ENCODE measurements at regions not wholly inside any gene's neighbourhood (a gene's known extent, or its start where the extent isn't known, plus 50 kb on each side); places are given as distances from the start of the nearest gene placed in this dataset.

DNA sequence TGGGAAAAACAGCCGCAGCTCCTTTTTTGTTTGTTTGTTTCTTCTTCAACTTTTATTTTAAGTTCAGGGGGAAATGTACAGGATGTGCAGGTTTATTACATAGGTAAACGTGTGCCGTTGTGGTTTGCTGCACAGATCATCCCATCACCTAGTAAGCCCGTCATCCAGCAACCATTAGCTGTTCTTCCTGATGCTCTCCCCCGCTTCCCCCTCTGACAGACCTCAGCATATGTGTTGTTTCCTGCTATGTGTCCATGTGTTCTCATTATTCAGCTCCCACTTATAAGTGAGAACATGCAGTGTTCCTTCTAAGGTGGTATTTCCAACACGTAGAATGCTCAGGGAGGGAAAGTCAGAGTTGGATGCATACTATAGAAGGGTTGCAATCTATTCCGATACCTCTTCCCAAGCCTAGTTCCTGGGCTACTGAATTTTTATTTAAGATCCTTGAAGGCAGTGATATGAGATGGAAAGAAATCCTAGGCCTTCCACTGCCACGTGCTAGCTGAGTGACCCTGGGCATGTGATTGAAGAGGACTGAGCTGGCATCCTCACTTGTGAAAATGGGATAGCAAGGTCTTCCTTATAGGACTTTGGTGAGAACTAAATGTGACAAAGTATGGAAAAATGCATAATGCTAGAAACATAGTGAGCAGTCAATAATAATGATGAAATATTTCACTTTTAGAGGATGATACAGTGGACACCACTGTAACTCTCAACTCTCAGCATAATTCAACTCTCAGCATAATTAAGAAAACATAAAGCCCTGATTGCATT lies 278.5 kb downstream of the REEP3 start:
- Histone ChIP-seq H3K4me1 (ENCODE audit: control insufficient read depth, insufficient read depth, low read length) (no peaks in the 10 kb centered on the region), H3K27ac (ENCODE audit: extremely low read depth, low read depth, low read length) (no peak overlapping the region), H3K4me3 (ENCODE audit: low read depth, low read length) (no peak overlapping the region), H3K36me3 (ENCODE audit: control insufficient read depth in 2 of 2, insufficient read depth in 1 of 2, low read length in 2 of 2) (no peaks in the 10 kb centered on the region), H3K9me3 (ENCODE audit: control insufficient read depth, insufficient read depth, low read depth, low read length) (no peaks in the 10 kb centered on the region)
- ChIA-PET CTCF (interaction anchor here (0.6 to 2.3 kb wide), 3 partner anchors 20 to 67 kb away, joined by 3 to 9 read pairs (median 8); no protein-coding TSS in a partner anchor), POLR2A (no interaction called here)
- no peak for TF ChIP-seq ZNF324 (tag by site-specific recombination; IDR thresholded peaks at IDR 0.05)
- TF ChIP-seq, protein P1, sequence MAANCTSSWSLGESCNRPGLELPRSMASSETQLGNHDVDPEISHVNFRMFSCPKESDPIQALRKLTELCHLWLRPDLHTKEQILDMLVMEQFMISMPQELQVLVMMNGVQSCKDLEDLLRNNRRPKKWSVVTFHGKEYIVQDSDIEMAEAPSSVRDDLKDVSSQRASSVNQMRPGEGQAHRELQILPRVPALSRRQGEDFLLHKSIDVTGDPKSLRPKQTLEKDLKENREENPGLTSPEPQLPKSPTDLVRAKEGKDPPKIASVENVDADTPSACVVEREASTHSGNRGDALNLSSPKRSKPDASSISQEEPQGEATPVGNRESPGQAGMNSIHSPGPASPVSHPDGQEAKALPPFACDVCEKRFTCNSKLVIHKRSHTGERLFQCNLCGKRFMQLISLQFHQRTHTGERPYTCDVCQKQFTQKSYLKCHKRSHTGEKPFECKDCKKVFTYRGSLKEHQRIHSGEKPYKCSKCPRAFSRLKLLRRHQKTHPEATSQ (tag by site-specific recombination; IDR thresholded peaks at IDR 0.05): no peak
- TF ChIP-seq ZNF560 (tag by site-specific recombination; IDR thresholded peaks at IDR 0.05; ENCODE audit: borderline replicate concordance): no peak
- TF ChIP-seq EGR2 (tag by site-specific recombination; IDR thresholded peaks at IDR 0.05; ENCODE audit: low read depth): no peak
- TF ChIP-seq SALL2 (tag by site-specific recombination; IDR thresholded peaks at IDR 0.05; ENCODE audit: borderline replicate concordance): no peak
- no peak for TF ChIP-seq ZNF426 (tag by site-specific recombination; IDR thresholded peaks at IDR 0.05)
- TF ChIP-seq KLF10 (tag by site-specific recombination; IDR thresholded peaks at IDR 0.05): no peak
- no peak for TF ChIP-seq ZNF529 (tag by site-specific recombination; IDR thresholded peaks at IDR 0.05; ENCODE audit: insufficient replicate concordance)
- TF ChIP-seq, protein P2, sequence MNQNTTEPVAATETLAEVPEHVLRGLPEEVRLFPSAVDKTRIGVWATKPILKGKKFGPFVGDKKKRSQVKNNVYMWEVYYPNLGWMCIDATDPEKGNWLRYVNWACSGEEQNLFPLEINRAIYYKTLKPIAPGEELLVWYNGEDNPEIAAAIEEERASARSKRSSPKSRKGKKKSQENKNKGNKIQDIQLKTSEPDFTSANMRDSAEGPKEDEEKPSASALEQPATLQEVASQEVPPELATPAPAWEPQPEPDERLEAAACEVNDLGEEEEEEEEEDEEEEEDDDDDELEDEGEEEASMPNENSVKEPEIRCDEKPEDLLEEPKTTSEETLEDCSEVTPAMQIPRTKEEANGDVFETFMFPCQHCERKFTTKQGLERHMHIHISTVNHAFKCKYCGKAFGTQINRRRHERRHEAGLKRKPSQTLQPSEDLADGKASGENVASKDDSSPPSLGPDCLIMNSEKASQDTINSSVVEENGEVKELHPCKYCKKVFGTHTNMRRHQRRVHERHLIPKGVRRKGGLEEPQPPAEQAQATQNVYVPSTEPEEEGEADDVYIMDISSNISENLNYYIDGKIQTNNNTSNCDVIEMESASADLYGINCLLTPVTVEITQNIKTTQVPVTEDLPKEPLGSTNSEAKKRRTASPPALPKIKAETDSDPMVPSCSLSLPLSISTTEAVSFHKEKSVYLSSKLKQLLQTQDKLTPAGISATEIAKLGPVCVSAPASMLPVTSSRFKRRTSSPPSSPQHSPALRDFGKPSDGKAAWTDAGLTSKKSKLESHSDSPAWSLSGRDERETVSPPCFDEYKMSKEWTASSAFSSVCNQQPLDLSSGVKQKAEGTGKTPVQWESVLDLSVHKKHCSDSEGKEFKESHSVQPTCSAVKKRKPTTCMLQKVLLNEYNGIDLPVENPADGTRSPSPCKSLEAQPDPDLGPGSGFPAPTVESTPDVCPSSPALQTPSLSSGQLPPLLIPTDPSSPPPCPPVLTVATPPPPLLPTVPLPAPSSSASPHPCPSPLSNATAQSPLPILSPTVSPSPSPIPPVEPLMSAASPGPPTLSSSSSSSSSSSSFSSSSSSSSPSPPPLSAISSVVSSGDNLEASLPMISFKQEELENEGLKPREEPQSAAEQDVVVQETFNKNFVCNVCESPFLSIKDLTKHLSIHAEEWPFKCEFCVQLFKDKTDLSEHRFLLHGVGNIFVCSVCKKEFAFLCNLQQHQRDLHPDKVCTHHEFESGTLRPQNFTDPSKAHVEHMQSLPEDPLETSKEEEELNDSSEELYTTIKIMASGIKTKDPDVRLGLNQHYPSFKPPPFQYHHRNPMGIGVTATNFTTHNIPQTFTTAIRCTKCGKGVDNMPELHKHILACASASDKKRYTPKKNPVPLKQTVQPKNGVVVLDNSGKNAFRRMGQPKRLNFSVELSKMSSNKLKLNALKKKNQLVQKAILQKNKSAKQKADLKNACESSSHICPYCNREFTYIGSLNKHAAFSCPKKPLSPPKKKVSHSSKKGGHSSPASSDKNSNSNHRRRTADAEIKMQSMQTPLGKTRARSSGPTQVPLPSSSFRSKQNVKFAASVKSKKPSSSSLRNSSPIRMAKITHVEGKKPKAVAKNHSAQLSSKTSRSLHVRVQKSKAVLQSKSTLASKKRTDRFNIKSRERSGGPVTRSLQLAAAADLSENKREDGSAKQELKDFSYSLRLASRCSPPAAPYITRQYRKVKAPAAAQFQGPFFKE (tag by site-specific recombination; IDR thresholded peaks at IDR 0.05; ENCODE audit: borderline replicate concordance): no peak
- no peak for TF ChIP-seq ZNF354C (tag by site-specific recombination; IDR thresholded peaks at IDR 0.05; ENCODE audit: borderline replicate concordance, low read depth)
- no peak for TF ChIP-seq SP3 (tag by site-specific recombination; IDR thresholded peaks at IDR 0.05)
- TF ChIP-seq PRDM4 (tag by site-specific recombination; IDR thresholded peaks at IDR 0.05): no peak
- TF ChIP-seq ZNF843 (tag by site-specific recombination; IDR thresholded peaks at IDR 0.05): no peak
- no peak for TF ChIP-seq ZSCAN18 (tag by site-specific recombination; IDR thresholded peaks at IDR 0.05)
- TF ChIP-seq ZNF521 (tag by site-specific recombination; IDR thresholded peaks at IDR 0.05): no peak
- no peak for TF ChIP-seq ZNF433 (tag by site-specific recombination; IDR thresholded peaks at IDR 0.05; ENCODE audit: low read depth)
- TF ChIP-seq ZNF596 (tag by site-specific recombination; IDR thresholded peaks at IDR 0.05): no peak
- no peak for TF ChIP-seq ZNF423 (tag by site-specific recombination; IDR thresholded peaks at IDR 0.05)
- TF ChIP-seq, protein P3, sequence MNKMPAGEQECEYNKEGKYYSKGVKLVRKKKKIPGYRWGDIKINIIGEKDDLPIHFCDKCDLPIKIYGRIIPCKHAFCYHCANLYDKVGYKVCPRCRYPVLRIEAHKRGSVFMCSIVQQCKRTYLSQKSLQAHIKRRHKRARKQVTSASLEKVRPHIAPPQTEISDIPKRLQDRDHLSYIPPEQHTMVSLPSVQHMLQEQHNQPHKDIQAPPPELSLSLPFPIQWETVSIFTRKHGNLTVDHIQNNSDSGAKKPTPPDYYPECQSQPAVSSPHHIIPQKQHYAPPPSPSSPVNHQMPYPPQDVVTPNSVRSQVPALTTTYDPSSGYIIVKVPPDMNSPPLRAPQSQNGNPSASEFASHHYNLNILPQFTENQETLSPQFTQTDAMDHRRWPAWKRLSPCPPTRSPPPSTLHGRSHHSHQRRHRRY (tag by site-specific recombination; IDR thresholded peaks at IDR 0.05): no peak
